Mammary epithelial cell (primary cell): ENCODE measurements at regions not wholly inside any gene's neighbourhood (a gene's known extent, or its start where the extent isn't known, plus 50 kb on each side); places are given as distances from the start of the nearest gene placed in this dataset.

ENCODE experiments used
- EZH2 ChIP-seq: IDR thresholded peaks from 2 replicates; pipeline ENCODE4 v1.6.1; 2012; ENCODE audit warnings: low read length, inconsistent platforms, borderline replicate concordance
- TF ChIP-seq, protein P1 (sequence below), 2 donors: IDR thresholded peaks in 1 of 2; conservative IDR thresholded peaks in 1 of 2; 2 replicates each; pipeline ENCODE4 v1.5.1; 2011 to 2012; ENCODE audit warnings: inconsistent platforms in 2 of 2, low read length in 2 of 2, mild to moderate bottlenecking in 2 of 2, control low read depth in 1 of 2, low read depth in 1 of 2; ENCODE audit not compliant: insufficient read depth in 1 of 2; ENCODE audit errors: extremely low read depth in 1 of 2

DNA sequence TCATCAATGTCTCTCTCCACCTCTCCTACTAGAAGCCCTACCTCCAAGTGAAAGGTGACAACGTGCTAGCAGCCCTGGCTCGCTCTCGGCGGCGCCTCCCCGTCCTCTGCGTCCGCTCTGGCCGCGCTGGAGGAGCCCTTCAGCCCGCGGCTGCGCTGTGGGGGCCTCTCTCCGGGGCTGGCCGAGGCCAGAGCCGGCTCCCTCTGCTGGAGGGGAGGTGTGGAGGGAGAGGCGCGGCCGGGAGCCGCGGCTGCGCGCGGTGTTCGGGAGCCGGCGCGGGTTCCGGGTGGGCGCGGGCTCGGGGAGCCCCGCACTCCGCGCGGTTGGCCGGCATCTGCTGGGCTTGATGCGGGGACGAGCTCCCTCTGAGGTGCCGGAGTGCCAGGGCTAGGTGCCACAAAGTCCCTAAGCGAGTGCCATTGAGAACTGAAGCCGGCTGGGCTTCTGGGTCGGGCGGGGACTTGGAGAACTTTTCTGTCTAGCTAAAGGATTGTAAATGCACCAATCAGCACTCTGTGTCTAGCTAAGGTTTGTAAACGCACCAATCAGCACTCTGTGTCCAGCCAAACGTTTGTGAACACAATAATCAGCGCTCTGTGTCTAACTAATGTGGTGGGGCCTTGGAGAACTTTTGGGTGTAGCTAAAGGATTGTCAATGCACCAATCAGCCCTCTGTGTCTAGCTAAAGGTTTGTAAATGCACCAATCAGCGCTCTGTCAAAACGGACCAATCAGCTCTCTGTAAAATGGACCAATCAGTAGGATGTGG, 84.8 kb upstream of the ARRDC4 start:
- TF ChIP-seq, protein P1, sequence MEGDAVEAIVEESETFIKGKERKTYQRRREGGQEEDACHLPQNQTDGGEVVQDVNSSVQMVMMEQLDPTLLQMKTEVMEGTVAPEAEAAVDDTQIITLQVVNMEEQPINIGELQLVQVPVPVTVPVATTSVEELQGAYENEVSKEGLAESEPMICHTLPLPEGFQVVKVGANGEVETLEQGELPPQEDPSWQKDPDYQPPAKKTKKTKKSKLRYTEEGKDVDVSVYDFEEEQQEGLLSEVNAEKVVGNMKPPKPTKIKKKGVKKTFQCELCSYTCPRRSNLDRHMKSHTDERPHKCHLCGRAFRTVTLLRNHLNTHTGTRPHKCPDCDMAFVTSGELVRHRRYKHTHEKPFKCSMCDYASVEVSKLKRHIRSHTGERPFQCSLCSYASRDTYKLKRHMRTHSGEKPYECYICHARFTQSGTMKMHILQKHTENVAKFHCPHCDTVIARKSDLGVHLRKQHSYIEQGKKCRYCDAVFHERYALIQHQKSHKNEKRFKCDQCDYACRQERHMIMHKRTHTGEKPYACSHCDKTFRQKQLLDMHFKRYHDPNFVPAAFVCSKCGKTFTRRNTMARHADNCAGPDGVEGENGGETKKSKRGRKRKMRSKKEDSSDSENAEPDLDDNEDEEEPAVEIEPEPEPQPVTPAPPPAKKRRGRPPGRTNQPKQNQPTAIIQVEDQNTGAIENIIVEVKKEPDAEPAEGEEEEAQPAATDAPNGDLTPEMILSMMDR (conservative IDR thresholded peaks at IDR 0.05 in 1 of 2, IDR thresholded peaks at IDR 0.05 in 1 of 2; ENCODE audit: extremely low read depth in 1 of 2, insufficient read depth in 1 of 2, low read depth in 1 of 2, low read length in 2 of 2): no peak
- TF ChIP-seq EZH2: no peak
